ENCODE measurements at regions not wholly inside any gene's neighbourhood (a gene's known extent, or its start where the extent isn't known, plus 50 kb on each side); places are given as distances from the start of the nearest gene placed in this dataset.
"Not testable (repeated sequence)": the region's sequence is repeated elsewhere in the genome, so short reads cannot be mapped to it uniquely, and the experiment has no call there.

DNA sequence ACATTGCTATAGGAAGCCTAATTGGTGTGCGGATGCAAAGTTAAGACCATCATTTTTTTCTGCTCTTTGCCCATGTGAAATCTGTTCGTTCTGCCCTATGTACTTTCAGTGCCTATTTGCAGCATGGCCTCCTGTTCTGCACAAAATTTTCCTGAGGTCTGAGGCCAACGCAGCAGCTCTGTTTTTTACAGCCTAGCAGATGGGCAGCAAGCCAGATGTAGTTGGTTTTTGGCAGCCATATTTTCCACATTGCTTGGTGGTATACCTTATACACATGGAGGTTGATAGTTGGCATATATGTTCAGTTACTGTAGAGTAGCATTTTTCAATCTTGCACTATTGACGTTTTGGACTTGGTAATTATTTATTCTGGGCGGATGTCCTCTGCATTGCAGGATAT is 133.5 kb upstream of the MRPS30 start:
- 5% methylated on average over 5 of the region's 5 CpGs for WGBS (ENCODE audit: low lambda C conversion rate)
- no peaks in the 10 kb centered on the region for H3F3A ChIP-seq (replicated peaks; ENCODE audit: insufficient read depth)
- H3K9me3 ChIP-seq: no peaks in the 10 kb centered on the region
- no peak overlapping the region for H3K27ac ChIP-seq (ENCODE audit: low read depth in 2 of 2, low read length in 1 of 2)
- H4K20me1 ChIP-seq (ENCODE audit: insufficient read depth): no peaks in the 10 kb centered on the region
- no peaks in the 10 kb centered on the region for H3K9me2 ChIP-seq
- H3K4me3 ChIP-seq (ENCODE audit: low read depth in 2 of 2, low read length in 1 of 2): no peak overlapping the region
- no peaks in the 10 kb centered on the region for H3K27me3 ChIP-seq (ENCODE audit: insufficient read depth)
- POLR2A ChIA-PET: no interaction called here
- H3K4me2 ChIP-seq: no peak overlapping the region
- no peak for DNase-seq
- no peaks in the 10 kb centered on the region for H3K79me2 ChIP-seq (ENCODE audit: insufficient read depth)
- CTCF ChIA-PET: no interaction called here
- no peak overlapping the region for H3K9ac ChIP-seq
- no peak overlapping the region for H2AFZ ChIP-seq (ENCODE audit: low read depth)
- no peak for TF ChIP-seq SIN3A (IDR thresholded peaks at IDR 0.05; ENCODE audit: borderline replicate concordance, low read depth, low read length)
- no peaks in the 10 kb centered on the region for H3K36me3 ChIP-seq (replicated peaks in 1 of 2; ENCODE audit: control insufficient read depth in 1 of 2, insufficient read depth in 2 of 2, low read length in 1 of 2)
- H3K4me1 ChIP-seq (ENCODE audit: control insufficient read depth in 1 of 2, insufficient read depth in 2 of 2, low read depth in 1 of 2, low read length in 1 of 2): no peaks in the 10 kb centered on the region

- Histone ChIP-seq H3F3A (replicated peaks; ENCODE audit: insufficient read depth) (no peaks in the 10 kb centered on the region), H3K9me3 (no peaks in the 10 kb centered on the region), H3K79me2 (ENCODE audit: insufficient read depth) (no peaks in the 10 kb centered on the region), H3K9me2 (no peaks in the 10 kb centered on the region), H4K20me1 (ENCODE audit: insufficient read depth) (no peaks in the 10 kb centered on the region), H3K36me3 (replicated peaks in 1 of 2; ENCODE audit: control insufficient read depth in 1 of 2, insufficient read depth in 2 of 2, low read length in 1 of 2) (no peaks in the 10 kb centered on the region), H3K4me3 (ENCODE audit: low read depth in 2 of 2, low read length in 1 of 2) (no peak overlapping the region), H3K4me1 (ENCODE audit: control insufficient read depth in 1 of 2, insufficient read depth in 2 of 2, low read depth in 1 of 2, low read length in 1 of 2) (no peaks in the 10 kb centered on the region), H3K9ac (no peak overlapping the region), H3K4me2 (no peak overlapping the region), H3K27me3 (ENCODE audit: insufficient read depth) (no peaks in the 10 kb centered on the region), H3K27ac (ENCODE audit: low read depth in 2 of 2, low read length in 1 of 2) (no peak overlapping the region), H2AFZ (ENCODE audit: low read depth) (no peak overlapping the region)
- CTCF ChIA-PET: no interaction called here
- DNase-seq: no peak
- TF ChIP-seq TAF1 (IDR thresholded peaks at IDR 0.05; ENCODE audit: borderline replicate concordance, low read depth, low read length): no peak
- TF ChIP-seq RAD21 (IDR thresholded peaks at IDR 0.05; ENCODE audit: low read length): no peak
- TF ChIP-seq RFX5 (IDR thresholded peaks at IDR 0.05; ENCODE audit: low read length): no peak
- TF ChIP-seq NFIC (IDR thresholded peaks at IDR 0.05; ENCODE audit: borderline replicate concordance): no peak
- no peak for TF ChIP-seq ZBTB33 (IDR thresholded peaks at IDR 0.05; ENCODE audit: borderline replicate concordance, low read depth)
- TF ChIP-seq NRF1 (IDR thresholded peaks at IDR 0.05; ENCODE audit: low read depth, low read length): no peak
- TF ChIP-seq MXI1 (IDR thresholded peaks at IDR 0.05; ENCODE audit: low read depth, low read length): no peak
- WGBS (ENCODE audit: low lambda C conversion rate): 56% methylated on average over 1 of the region's 1 CpG
- POLR2A ChIA-PET: no interaction called here
Observed at GRCh38 chr5:44674461-44674860, 134.3 kb upstream of the MRPS30 start.

DNA sequence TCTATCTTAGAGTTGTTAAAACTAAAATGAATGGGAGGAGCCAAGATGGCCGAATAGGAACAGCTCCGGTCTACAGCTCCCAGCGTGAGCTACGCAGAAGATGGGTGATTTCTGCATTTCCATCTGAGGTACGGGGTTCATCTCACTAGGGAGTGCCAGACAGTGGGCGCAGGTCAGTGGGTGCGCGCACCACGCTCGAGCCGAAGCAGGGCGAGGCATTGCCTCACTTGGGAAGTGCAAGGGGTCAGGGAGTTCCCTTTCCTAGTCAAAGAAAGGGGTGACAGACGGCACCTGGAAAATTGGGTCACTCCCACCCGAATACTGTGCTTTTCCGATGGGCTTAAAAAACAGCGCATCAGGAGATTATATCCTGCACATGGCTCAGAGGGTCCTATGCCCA is 140.3 kb upstream of the MRPS30 start:
- H3K4me2 ChIP-seq; POLR2A ChIA-PET; CTCF ChIA-PET; H3K4me1 ChIP-seq (ENCODE audit: control insufficient read depth in 1 of 2, insufficient read depth in 2 of 2, low read depth in 1 of 2, low read length in 1 of 2); H3K9me3 ChIP-seq; H3K36me3 ChIP-seq (replicated peaks in 1 of 2; ENCODE audit: control insufficient read depth in 1 of 2, insufficient read depth in 2 of 2, low read length in 1 of 2); H3K79me2 ChIP-seq (ENCODE audit: insufficient read depth); H3K4me3 ChIP-seq (ENCODE audit: low read depth in 2 of 2, low read length in 1 of 2); H3K27ac ChIP-seq (ENCODE audit: low read depth in 2 of 2, low read length in 1 of 2); H3K9me2 ChIP-seq; DNase-seq; H4K20me1 ChIP-seq (ENCODE audit: insufficient read depth); H2AFZ ChIP-seq (ENCODE audit: low read depth); H3F3A ChIP-seq (replicated peaks; ENCODE audit: insufficient read depth); H3K9ac ChIP-seq; H3K27me3 ChIP-seq (ENCODE audit: insufficient read depth): not testable (repeated sequence)
- 25% methylated on average over 12 of the region's 16 CpGs for WGBS (ENCODE audit: low lambda C conversion rate)
